DND-41 (cell line): ENCODE measurements at regions not wholly inside any gene's neighbourhood (a gene's known extent, or its start where the extent isn't known, plus 50 kb on each side); places are given as distances from the start of the nearest gene placed in this dataset.

ENCODE experiments used
- ATAC-seq: fragments of 200-7000 bp; cut with Tn5 transposase; 3 replicates; pipeline ENCODE4 v1.9.1; 2021; ENCODE audit warnings: low read depth; ENCODE audit not compliant: insufficient read depth
- DNase-seq: peaks from one replicate; pipeline ENCODE4 v3.0.0-alpha.2; 2020
- H2AFZ ChIP-seq: 2 replicates; pipeline ENCODE4 v1.6.0; 2012; ENCODE audit warnings: low read depth, low read length
- H3K27ac ChIP-seq: 2 replicates; pipeline ENCODE4 v1.5.1; 2012; ENCODE audit warnings: low read length, inconsistent platforms
- H3K27me3 ChIP-seq: fragments of 200-600 bp; sonication (generic); 2 replicates; pipeline ENCODE4 v1.6.0; 2012; ENCODE audit warnings: low read length, mild to moderate bottlenecking, inconsistent platforms; ENCODE audit not compliant: insufficient read depth, poor library complexity
- H3K36me3 ChIP-seq: 2 replicates; pipeline ENCODE4 v1.5.1; 2012; ENCODE audit warnings: low read length, inconsistent platforms; ENCODE audit not compliant: insufficient read depth
- H3K4me1 ChIP-seq: 2 replicates; pipeline ENCODE4 v1.5.1; 2012; ENCODE audit warnings: mild to moderate bottlenecking, low read length; ENCODE audit not compliant: insufficient read depth
- H3K4me2 ChIP-seq: 2 replicates; pipeline ENCODE4 v1.6.0; 2012; ENCODE audit warnings: mild to moderate bottlenecking, moderate library complexity, low read length, inconsistent platforms; ENCODE audit not compliant: insufficient read depth
- H3K4me3 ChIP-seq, 2 experiments: fragments of 200-600 bp in 1 of 2; shearing (Covaris generic) in 1 of 2; 2 replicates each; pipeline ENCODE4 v1.5.1; 2012 to 2016; ENCODE audit warnings: inconsistent platforms in 2 of 2, low read length in 2 of 2, mild to moderate bottlenecking in 2 of 2, low read depth in 1 of 2, moderate library complexity in 1 of 2
- H3K79me2 ChIP-seq: 2 replicates; pipeline ENCODE4 v1.6.0; 2012; ENCODE audit warnings: low read length, inconsistent platforms; ENCODE audit not compliant: insufficient read depth
- H3K9ac ChIP-seq: 2 replicates; pipeline ENCODE4 v1.6.0; 2012; ENCODE audit warnings: low read depth, mild to moderate bottlenecking, inconsistent platforms, low read length, moderate library complexity
- H3K9me3 ChIP-seq: 2 replicates; pipeline ENCODE4 v1.5.1; 2012; ENCODE audit warnings: low read length, moderate library complexity, mild to moderate bottlenecking, inconsistent platforms; ENCODE audit not compliant: insufficient read depth, severe bottlenecking
- H4K20me1 ChIP-seq: 2 replicates; pipeline ENCODE4 v1.6.0; 2012; ENCODE audit warnings: low read length; ENCODE audit not compliant: insufficient read depth
- EZH2 ChIP-seq: IDR thresholded peaks from 3 replicates; pipeline ENCODE4 v1.6.1; 2012; ENCODE audit warnings: borderline replicate concordance, low read depth, mild to moderate bottlenecking, moderate library complexity, low read length, inconsistent platforms; ENCODE audit not compliant: severe bottlenecking
- TF ChIP-seq, protein P1 (sequence below): IDR thresholded peaks from 2 replicates; pipeline ENCODE4 v1.5.1; 2012; ENCODE audit warnings: borderline replicate concordance, low read length, moderate library complexity, mild to moderate bottlenecking; ENCODE audit not compliant: poor library complexity, severe bottlenecking; ENCODE audit errors: extremely low read depth

DNA sequence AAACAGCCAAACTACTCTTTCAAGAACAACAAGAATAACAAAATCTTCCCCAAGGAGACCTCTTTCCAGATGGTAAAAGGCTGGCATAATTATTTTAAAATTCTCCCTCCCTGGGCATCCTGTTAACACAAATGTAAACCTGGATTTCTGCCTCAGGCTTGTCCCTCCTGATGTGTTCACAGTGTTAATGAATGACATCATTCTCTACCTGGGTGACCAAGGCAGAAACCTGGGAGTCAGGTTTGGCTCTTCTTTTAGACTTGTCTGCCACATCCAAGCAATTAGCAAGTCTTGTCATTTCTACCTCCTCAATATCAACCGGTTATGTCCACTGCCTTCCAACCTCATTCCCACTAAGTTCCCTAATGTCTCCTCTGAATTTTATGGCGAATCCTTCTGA, 368.7 kb upstream of the TBL1XR1 start:
- no peaks in the 10 kb centered on the region for H3K9me3 ChIP-seq
- H3K36me3 ChIP-seq, result no peaks in the 10 kb centered on the region
- no peaks in the 10 kb centered on the region for H3K79me2 ChIP-seq
- no peaks in the 10 kb centered on the region for H3K27me3 ChIP-seq
- H2AFZ ChIP-seq, result no peak overlapping the region
- no peak overlapping the region for H3K27ac ChIP-seq
- ATAC-seq (no peak), DNase-seq (no peak)
- no peak for TF ChIP-seq EZH2
- TF ChIP-seq, protein P1, sequence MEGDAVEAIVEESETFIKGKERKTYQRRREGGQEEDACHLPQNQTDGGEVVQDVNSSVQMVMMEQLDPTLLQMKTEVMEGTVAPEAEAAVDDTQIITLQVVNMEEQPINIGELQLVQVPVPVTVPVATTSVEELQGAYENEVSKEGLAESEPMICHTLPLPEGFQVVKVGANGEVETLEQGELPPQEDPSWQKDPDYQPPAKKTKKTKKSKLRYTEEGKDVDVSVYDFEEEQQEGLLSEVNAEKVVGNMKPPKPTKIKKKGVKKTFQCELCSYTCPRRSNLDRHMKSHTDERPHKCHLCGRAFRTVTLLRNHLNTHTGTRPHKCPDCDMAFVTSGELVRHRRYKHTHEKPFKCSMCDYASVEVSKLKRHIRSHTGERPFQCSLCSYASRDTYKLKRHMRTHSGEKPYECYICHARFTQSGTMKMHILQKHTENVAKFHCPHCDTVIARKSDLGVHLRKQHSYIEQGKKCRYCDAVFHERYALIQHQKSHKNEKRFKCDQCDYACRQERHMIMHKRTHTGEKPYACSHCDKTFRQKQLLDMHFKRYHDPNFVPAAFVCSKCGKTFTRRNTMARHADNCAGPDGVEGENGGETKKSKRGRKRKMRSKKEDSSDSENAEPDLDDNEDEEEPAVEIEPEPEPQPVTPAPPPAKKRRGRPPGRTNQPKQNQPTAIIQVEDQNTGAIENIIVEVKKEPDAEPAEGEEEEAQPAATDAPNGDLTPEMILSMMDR, result no peak
- H3K4me3 ChIP-seq, result no peak overlapping the region
- no peak overlapping the region for H3K9ac ChIP-seq
- H4K20me1 ChIP-seq, result no peaks in the 10 kb centered on the region
- no peaks in the 10 kb centered on the region for H3K4me1 ChIP-seq
- no peak overlapping the region for H3K4me2 ChIP-seq

DNA sequence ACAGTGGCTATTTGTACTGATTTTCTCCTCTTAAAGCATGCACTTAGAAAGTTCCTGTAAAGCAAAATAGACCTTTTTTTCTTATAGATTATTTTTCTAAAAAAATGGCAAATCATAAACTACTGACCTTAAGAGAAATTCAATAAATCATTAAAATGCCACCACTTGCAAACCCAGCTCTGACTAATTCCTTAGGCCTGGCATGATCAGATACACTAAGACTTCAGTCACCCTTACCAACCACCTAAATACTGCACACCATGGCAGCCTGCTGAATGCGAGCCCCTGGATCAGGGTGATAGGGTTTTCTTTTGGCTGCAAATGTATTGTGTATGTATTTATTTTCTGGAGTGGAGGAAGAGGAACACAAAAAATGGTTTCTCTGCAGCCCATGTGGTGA, 370.6 kb upstream of the TBL1XR1 start:
- H3K4me3 ChIP-seq, result no peak overlapping the region
- H4K20me1 ChIP-seq, result no peaks in the 10 kb centered on the region
- ATAC-seq (no peak), DNase-seq (no peak)
- H3K79me2 ChIP-seq, result no peaks in the 10 kb centered on the region
- no peak overlapping the region for H3K9ac ChIP-seq
- H3K4me1 ChIP-seq, result no peaks in the 10 kb centered on the region
- H3K36me3 ChIP-seq, result no peaks in the 10 kb centered on the region
- H3K9me3 ChIP-seq, result no peaks in the 10 kb centered on the region
- H3K27me3 ChIP-seq, result no peaks in the 10 kb centered on the region
- H2AFZ ChIP-seq, result no peak overlapping the region
- TF ChIP-seq, protein P1, result no peak
- H3K4me2 ChIP-seq, result no peak overlapping the region
- H3K27ac ChIP-seq, result no peak overlapping the region

DNA sequence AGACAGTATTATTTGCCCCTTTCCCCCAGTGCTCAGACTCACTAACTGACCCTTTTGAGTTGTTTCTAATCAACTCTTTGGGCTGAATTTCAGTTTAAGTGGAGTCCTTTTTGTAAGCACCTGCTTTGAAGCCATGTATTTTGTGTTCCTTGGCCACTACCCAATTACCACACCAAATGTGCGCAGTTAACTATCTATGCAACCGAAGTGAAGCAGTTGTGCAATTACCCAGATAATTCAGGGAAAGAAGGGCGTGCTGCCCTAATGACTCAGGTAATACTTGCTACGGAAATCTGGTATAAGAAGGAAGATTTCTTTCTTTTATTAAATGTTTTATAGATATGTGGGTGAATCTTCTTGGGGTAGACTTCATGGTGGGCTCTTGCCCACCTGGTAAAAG, 371.9 kb upstream of the TBL1XR1 start:
- Histone ChIP-seq H4K20me1 (no peaks in the 10 kb centered on the region), H2AFZ (no peak overlapping the region), H3K4me1 (no peaks in the 10 kb centered on the region), H3K79me2 (no peaks in the 10 kb centered on the region), H3K4me3 (no peak overlapping the region), H3K27me3 (no peaks in the 10 kb centered on the region), H3K4me2 (no peak overlapping the region), H3K9me3 (no peaks in the 10 kb centered on the region), H3K9ac (no peak overlapping the region), H3K27ac (no peak overlapping the region), H3K36me3 (no peaks in the 10 kb centered on the region)
- DNase-seq (no peak), ATAC-seq (no peak)
- TF ChIP-seq, protein P1, result no peak
- TF ChIP-seq EZH2, result no peak

DNA sequence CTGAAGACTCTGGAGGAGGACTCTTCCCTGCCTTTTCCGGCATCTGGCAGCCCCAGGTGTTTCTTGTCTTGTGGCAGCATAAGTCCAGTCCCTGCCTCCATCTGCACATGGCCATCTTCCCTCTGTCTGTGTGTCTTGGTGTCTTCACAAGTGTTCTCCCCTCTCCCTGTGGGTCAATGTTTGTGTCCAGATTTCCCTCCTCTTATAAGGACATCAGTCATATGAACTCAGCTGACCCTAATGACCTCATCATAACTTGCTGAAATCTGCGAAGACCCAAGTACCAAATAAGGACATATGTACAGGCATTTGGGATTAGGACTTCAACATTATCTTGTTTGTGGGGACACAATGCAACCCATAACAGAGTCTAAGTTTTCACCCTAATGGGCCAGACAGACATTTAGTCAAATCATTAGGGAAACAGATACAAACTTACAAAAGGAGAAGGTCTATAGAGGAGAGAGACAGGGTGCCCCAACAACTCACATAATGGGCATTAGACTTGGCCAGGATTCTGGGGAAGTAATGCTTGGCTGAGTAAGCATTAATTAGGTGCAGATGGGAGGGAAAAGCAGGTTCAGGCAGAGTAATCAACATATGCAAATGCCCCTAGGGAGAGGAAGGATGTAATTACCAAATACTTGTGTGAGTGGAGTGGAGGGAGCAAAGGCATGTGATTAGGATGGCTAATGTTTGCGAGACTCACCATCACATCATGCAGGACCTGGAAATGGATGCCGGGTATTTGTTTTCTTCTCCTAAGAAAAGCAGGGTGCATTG, 372.8 kb upstream of the TBL1XR1 start:
- Histone ChIP-seq H2AFZ (no peak overlapping the region), H3K4me2 (no peak overlapping the region), H3K27ac (no peak overlapping the region), H3K9ac (no peak overlapping the region), H3K9me3 (no peaks in the 10 kb centered on the region), H4K20me1 (no peaks in the 10 kb centered on the region), H3K36me3 (no peaks in the 10 kb centered on the region), H3K4me3 (no peak overlapping the region), H3K27me3 (no peaks in the 10 kb centered on the region), H3K4me1 (no peaks in the 10 kb centered on the region), H3K79me2 (no peaks in the 10 kb centered on the region)
- no peak for DNase-seq
- TF ChIP-seq, protein P1, result no peak
- no peak for TF ChIP-seq EZH2
- ATAC-seq, result no peak
